Right lobe of liver (tissue), 6 donors: ENCODE measurements at regions not wholly inside any gene's neighbourhood (a gene's known extent, or its start where the extent isn't known, plus 50 kb on each side); places are given as distances from the start of the nearest gene placed in this dataset.

Experiments
- ATAC-seq, 4 donors: fragments of 200-7000 bp; cut with Tn5 transposase; one replicate each; pipeline ENCODE4 v1.9.1; 2020; ENCODE audit warnings: mild to moderate bottlenecking in 4 of 4, moderate library complexity in 4 of 4
- DNase-seq, 3 donors: peaks; one replicate each; pipeline ENCODE4 v3.0.0-alpha.2; 2020
- H3K27ac ChIP-seq, 3 donors: fragments of 200-600 bp; one replicate each; pipeline ENCODE4 v1.8.0; 2022
- H3K27me3 ChIP-seq, 2 donors: fragments of 200-600 bp; one replicate each; pipeline ENCODE4 v1.8.0; 2022
- H3K36me3 ChIP-seq, 4 donors: fragments of 200-600 bp; sonication (generic) in 1 of 4; one replicate each; pipeline versions ENCODE4 v1.5.1 to v1.8.0; 2017 to 2022; ENCODE audit warnings: control low read depth in 1 of 4
- H3K4me1 ChIP-seq, 4 donors: fragments of 200-600 bp; sonication (generic) in 1 of 4; one replicate each; pipeline versions ENCODE4 v1.5.1 to v1.8.0; 2017 to 2022; ENCODE audit warnings: control low read depth in 1 of 4
- H3K4me3 ChIP-seq, 3 donors: fragments of 200-600 bp; one replicate each; pipeline ENCODE4 v1.8.0; 2022
- H3K9me3 ChIP-seq, 4 donors: fragments of 200-600 bp; sonication (generic) in 1 of 4; one replicate each; pipeline versions ENCODE4 v1.5.1 to v1.8.0; 2017 to 2022; ENCODE audit warnings: control low read depth in 1 of 4
- CTCF ChIP-seq, 4 donors: fragments of 200-600 bp in 3 of 4; fragments of 450-650 bp in 1 of 4; IDR thresholded peaks; one replicate each; pipeline versions ENCODE4 v1.5.1 to v1.8.0; 2016 to 2022; ENCODE audit warnings: antibody characterized with exemption in 4 of 4, mild to moderate bottlenecking in 2 of 4
- POLR2A ChIP-seq: fragments of 450-650 bp; IDR thresholded peaks from one replicate; pipeline ENCODE4 v1.6.1; 2017; ENCODE audit warnings: antibody characterized with exemption, mild to moderate bottlenecking
- WGBS: methylation state at CpG from one replicate; pipeline ENCODE4 v1.1.6; 2018; ENCODE audit warnings: low coverage, low lambda C conversion rate; ENCODE audit not compliant: insufficient coverage; ENCODE audit errors: missing lambda C conversion rate; 5-methylcytosine and 5-hydroxymethylcytosine counted together
- intact Hi-C, 2 donors: fragments of 100-400 bp; cut with DNase I; formaldehyde crosslinking; loops; one replicate each; pipeline versions ENCODE4 v1.11.2 to v1.14.1; 2022
- donor health status: DM: no; HTN: yes; CAD: no.
- donor health status: DM: no; HTN: no; CAD: no.
- donor health status: DM: no; HTN: no; CAD: no.
- donor health status: DM: no; HTN: yes; CAD: no.
- donor health status: DM: no; HTN: yes; CAD: no.

GRCh38 chr2:78218066-78218465, 695.9 kb upstream of the LRRTM4 start:
- Histone ChIP-seq H3K9me3 (no peaks in the 10 kb centered on the region), H3K36me3 (no peaks in the 10 kb centered on the region), H3K4me3 (no peak overlapping the region), H3K27me3 (no peaks in the 10 kb centered on the region), H3K27ac (no peak overlapping the region), H3K4me1 (no peaks in the 10 kb centered on the region)
- ATAC-seq (no peak), DNase-seq (no peak)
- intact Hi-C loops: no loop called here
- no peak for TF ChIP-seq CTCF (IDR thresholded peaks at IDR 0.05)
- no peak for TF ChIP-seq POLR2A
- 50% methylated on average over 1 of the region's 1 CpG for WGBS

DNA sequence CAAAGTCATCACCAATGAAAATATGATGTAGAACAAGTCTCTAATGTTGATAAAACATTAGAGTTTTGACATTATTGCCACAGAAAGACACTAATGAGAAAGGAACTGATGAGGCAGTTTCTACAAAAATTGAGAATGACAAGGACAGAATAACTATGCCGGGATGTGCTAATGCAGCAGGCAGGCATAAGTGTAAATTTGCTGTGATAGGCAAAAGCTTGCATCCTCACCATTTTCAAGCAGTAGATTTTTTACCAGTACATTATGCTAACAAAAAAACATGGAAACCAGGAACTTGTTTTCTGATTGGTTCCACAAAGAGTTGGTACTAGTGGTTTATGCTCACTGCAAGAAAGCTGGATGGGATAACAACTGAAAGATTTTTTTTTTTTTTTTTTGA, 715.5 kb upstream of the LRRTM4 start:
- no peak for DNase-seq
- Histone ChIP-seq H3K36me3 (no peaks in the 10 kb centered on the region), H3K27ac (no peak overlapping the region), H3K4me3 (no peak overlapping the region), H3K27me3 (no peaks in the 10 kb centered on the region), H3K4me1 (no peaks in the 10 kb centered on the region), H3K9me3 (no peaks in the 10 kb centered on the region)
- intact Hi-C loops: no loop called here
- TF ChIP-seq CTCF (IDR thresholded peaks at IDR 0.05) (no peak), POLR2A (no peak)
- no peak for ATAC-seq
- 71% methylated on average over 1 of the region's 1 CpG for WGBS

GRCh38 chr2:78245394-78246135, 723.4 kb upstream of the LRRTM4 start:
- ATAC-seq: no peak
- intact Hi-C loops: no loop called here
- no peak overlapping the region for H3K27ac ChIP-seq
- DNase-seq: no peak
- H3K36me3 ChIP-seq: no peaks in the 10 kb centered on the region
- no peaks in the 10 kb centered on the region for H3K4me1 ChIP-seq
- no peaks in the 10 kb centered on the region for H3K9me3 ChIP-seq
- TF ChIP-seq POLR2A: no peak
- TF ChIP-seq CTCF (IDR thresholded peaks at IDR 0.05): no peak
- no peak overlapping the region for H3K4me3 ChIP-seq
- H3K27me3 ChIP-seq: no peaks in the 10 kb centered on the region
- WGBS: 42% methylated on average over 4 of the region's 4 CpGs

GRCh38 chr2:78251708-78252107, 729.5 kb upstream of the LRRTM4 start:
- Histone ChIP-seq H3K27ac (no peak overlapping the region), H3K4me1 (no peaks in the 10 kb centered on the region), H3K9me3 (no peaks in the 10 kb centered on the region), H3K27me3 (no peaks in the 10 kb centered on the region), H3K36me3 (no peaks in the 10 kb centered on the region), H3K4me3 (no peak overlapping the region)
- TF ChIP-seq CTCF (IDR thresholded peaks at IDR 0.05): no peak
- no peak for TF ChIP-seq POLR2A
- ATAC-seq (no peak), DNase-seq (no peak)
- WGBS: 38% methylated on average over 1 of the region's 1 CpG
- intact Hi-C loops: no loop called here
